ENCODE measurements at regions not wholly inside any gene's neighbourhood (a gene's known extent, or its start where the extent isn't known, plus 50 kb on each side); places are given as distances from the start of the nearest gene placed in this dataset.

DNA sequence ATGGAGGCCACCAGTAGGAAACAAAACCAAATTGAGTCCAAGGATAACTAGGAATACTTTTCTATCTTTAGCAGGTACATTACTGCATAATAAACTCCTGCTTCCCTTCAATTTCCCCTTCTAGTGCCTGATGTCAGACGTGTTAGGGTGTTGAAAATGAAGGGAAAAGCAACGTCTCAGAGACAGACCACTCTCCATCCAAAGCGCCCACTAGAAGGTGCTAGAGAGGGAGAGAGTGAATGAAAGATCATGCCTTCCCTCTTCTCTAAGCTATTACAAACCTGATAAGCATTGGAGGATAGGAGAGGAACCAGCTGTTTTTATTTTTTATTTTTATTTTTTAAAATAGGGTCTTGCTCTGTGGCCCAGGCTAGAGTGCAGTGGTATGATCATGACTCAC, 64.1 kb downstream of the ZNF641 start:
- peak; percentile 23; the same call in 1 of the 2 replicates for TF ChIP-seq RAD21 (IDR thresholded peaks at IDR 0.05; ENCODE audit: low read depth)
- TF ChIP-seq, protein P1, sequence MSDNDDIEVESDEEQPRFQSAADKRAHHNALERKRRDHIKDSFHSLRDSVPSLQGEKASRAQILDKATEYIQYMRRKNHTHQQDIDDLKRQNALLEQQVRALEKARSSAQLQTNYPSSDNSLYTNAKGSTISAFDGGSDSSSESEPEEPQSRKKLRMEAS (IDR thresholded peaks at IDR 0.05) = no peak

DNA sequence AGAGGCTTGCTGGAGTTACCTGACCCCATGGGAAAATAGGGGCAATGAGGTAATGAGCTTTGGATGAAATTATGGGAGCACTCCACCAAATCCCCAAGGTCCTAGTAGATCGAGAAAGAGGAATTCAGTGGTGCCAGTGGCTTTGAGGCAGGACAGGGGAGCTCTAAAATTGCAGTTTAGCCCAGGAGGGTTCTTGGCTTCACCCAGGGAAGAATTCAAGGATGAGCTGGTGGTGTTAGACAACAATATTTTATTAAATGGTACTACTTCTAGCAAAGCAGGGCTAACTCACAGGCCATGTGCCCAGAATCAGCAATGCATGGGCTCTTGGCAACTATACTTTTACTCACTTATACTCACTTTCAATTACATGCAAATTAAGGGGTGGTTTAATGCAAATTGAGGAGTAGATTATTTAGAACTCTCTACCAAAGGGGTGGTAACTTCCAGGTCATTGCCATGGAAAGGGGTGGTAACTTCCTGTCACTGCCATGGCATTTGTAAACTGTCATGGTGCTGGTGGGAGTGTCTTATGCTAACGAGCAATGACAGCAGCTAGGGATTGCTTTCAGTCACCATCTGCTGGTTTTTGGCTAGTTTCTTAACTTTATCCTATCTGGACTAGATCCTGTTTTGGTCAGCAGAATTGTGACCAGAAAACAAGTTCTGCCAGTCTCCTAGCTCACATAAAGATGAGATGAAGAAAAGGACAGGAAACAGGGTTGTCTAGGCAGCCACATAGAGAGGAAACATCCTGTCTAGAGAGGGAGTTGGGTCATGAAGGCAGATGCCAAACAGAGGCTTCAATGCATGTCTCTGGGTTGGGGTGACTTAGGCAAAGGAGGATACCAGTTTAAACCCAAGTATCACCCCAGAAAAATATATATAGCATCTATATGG, 64.7 kb downstream of the ZNF641 start:
- TF ChIP-seq YY1 (IDR thresholded peaks at IDR 0.05; ENCODE audit: low read depth) (no peak), TCF12 (IDR thresholded peaks at IDR 0.05; ENCODE audit: low read depth) (no peak), TAF1 (IDR thresholded peaks at IDR 0.05; ENCODE audit: low read depth) (no peak), EP300 (IDR thresholded peaks at IDR 0.05; ENCODE audit: borderline replicate concordance) (no peak), ZBTB7A (IDR thresholded peaks at IDR 0.05; ENCODE audit: low read depth) (no peak), CREB1 (IDR thresholded peaks at IDR 0.05; ENCODE audit: low read depth) (no peak), TEAD4 (IDR thresholded peaks at IDR 0.05) (no peak)
- TF ChIP-seq, protein P1 (IDR thresholded peaks at IDR 0.05) = no peak

DNA sequence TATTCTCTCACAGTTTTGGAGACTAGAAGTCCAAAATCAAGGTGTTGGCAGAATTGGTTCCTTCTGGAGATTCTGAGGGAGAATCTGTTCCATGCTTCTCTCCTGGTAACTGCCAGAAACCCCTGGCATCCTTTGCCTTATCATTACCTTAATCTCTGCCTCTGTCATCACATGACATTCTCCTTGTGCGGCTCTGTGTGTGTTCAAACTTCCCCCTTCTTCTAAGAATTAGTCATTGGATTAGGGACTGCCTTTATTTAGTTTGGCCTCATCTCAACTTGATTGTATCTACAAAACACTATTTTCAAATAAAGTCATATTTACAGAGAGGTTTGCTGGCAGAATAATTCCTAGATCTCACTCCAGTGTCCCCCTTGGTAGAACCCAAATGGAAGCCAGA, 68.9 kb downstream of the ZNF641 start:
- no peak for TF ChIP-seq YY1 (IDR thresholded peaks at IDR 0.05; ENCODE audit: low read depth)
- TF ChIP-seq CEBPB (IDR thresholded peaks at IDR 0.05) = no peak
- TF ChIP-seq NFIC (IDR thresholded peaks at IDR 0.05) = no peak
- TF ChIP-seq, protein P1 (IDR thresholded peaks at IDR 0.05) = no peak
- no peak for TF ChIP-seq TAF1 (IDR thresholded peaks at IDR 0.05; ENCODE audit: low read depth)
- TF ChIP-seq FOXM1 (IDR thresholded peaks at IDR 0.05; ENCODE audit: borderline replicate concordance, low read depth) = no peak
- TF ChIP-seq RAD21 (IDR thresholded peaks at IDR 0.05; ENCODE audit: low read depth) = no peak
- TF ChIP-seq ZBTB7A (IDR thresholded peaks at IDR 0.05; ENCODE audit: low read depth) = no peak

- TF ChIP-seq CEBPB (IDR thresholded peaks at IDR 0.05) (no peak), TAF1 (IDR thresholded peaks at IDR 0.05; ENCODE audit: low read depth) (no peak), FOXM1 (IDR thresholded peaks at IDR 0.05; ENCODE audit: borderline replicate concordance, low read depth) (no peak), YY1 (IDR thresholded peaks at IDR 0.05; ENCODE audit: low read depth) (no peak), CREB1 (IDR thresholded peaks at IDR 0.05; ENCODE audit: low read depth) (no peak), NFIC (IDR thresholded peaks at IDR 0.05) (no peak), RAD21 (IDR thresholded peaks at IDR 0.05; ENCODE audit: low read depth) (no peak), EGR1 (IDR thresholded peaks at IDR 0.05) (no peak)
- TF ChIP-seq, protein P1 (IDR thresholded peaks at IDR 0.05) = no peak
- TF ChIP-seq, protein P2, sequence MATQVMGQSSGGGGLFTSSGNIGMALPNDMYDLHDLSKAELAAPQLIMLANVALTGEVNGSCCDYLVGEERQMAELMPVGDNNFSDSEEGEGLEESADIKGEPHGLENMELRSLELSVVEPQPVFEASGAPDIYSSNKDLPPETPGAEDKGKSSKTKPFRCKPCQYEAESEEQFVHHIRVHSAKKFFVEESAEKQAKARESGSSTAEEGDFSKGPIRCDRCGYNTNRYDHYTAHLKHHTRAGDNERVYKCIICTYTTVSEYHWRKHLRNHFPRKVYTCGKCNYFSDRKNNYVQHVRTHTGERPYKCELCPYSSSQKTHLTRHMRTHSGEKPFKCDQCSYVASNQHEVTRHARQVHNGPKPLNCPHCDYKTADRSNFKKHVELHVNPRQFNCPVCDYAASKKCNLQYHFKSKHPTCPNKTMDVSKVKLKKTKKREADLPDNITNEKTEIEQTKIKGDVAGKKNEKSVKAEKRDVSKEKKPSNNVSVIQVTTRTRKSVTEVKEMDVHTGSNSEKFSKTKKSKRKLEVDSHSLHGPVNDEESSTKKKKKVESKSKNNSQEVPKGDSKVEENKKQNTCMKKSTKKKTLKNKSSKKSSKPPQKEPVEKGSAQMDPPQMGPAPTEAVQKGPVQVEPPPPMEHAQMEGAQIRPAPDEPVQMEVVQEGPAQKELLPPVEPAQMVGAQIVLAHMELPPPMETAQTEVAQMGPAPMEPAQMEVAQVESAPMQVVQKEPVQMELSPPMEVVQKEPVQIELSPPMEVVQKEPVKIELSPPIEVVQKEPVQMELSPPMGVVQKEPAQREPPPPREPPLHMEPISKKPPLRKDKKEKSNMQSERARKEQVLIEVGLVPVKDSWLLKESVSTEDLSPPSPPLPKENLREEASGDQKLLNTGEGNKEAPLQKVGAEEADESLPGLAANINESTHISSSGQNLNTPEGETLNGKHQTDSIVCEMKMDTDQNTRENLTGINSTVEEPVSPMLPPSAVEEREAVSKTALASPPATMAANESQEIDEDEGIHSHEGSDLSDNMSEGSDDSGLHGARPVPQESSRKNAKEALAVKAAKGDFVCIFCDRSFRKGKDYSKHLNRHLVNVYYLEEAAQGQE (IDR thresholded peaks at IDR 0.05; ENCODE audit: low read depth) = no peak
These were observed 70.1 kb downstream of the ZNF641 start for GRCh38 chr12:48280572-48280971.

- TF ChIP-seq CEBPB (IDR thresholded peaks at IDR 0.05) (no peak), TEAD4 (IDR thresholded peaks at IDR 0.05) (no peak), TAF1 (IDR thresholded peaks at IDR 0.05; ENCODE audit: low read depth) (no peak), CREB1 (IDR thresholded peaks at IDR 0.05; ENCODE audit: low read depth) (no peak), TCF12 (IDR thresholded peaks at IDR 0.05; ENCODE audit: low read depth) (no peak), RAD21 (IDR thresholded peaks at IDR 0.05; ENCODE audit: low read depth) (no peak), YY1 (IDR thresholded peaks at IDR 0.05; ENCODE audit: low read depth) (no peak), NFIC (IDR thresholded peaks at IDR 0.05) (no peak)
These were observed 71.1 kb downstream of the ZNF641 start for GRCh38 chr12:48279601-48280000.

GRCh38 chr12:48279101-48279500, 71.6 kb downstream of the ZNF641 start:
- TF ChIP-seq NFIC (IDR thresholded peaks at IDR 0.05) (no peak), TEAD4 (IDR thresholded peaks at IDR 0.05) (no peak), CREB1 (IDR thresholded peaks at IDR 0.05; ENCODE audit: low read depth) (no peak), RAD21 (IDR thresholded peaks at IDR 0.05; ENCODE audit: low read depth) (no peak), TCF12 (IDR thresholded peaks at IDR 0.05; ENCODE audit: low read depth) (no peak), YY1 (IDR thresholded peaks at IDR 0.05; ENCODE audit: low read depth) (no peak), FOXM1 (IDR thresholded peaks at IDR 0.05; ENCODE audit: borderline replicate concordance, low read depth) (no peak), TAF1 (IDR thresholded peaks at IDR 0.05; ENCODE audit: low read depth) (no peak), EP300 (IDR thresholded peaks at IDR 0.05; ENCODE audit: borderline replicate concordance) (no peak), CEBPB (IDR thresholded peaks at IDR 0.05) (no peak), EGR1 (IDR thresholded peaks at IDR 0.05) (no peak), ZBTB7A (IDR thresholded peaks at IDR 0.05; ENCODE audit: low read depth) (no peak)
- TF ChIP-seq, protein P1 (IDR thresholded peaks at IDR 0.05) = no peak
- TF ChIP-seq, protein P3, sequence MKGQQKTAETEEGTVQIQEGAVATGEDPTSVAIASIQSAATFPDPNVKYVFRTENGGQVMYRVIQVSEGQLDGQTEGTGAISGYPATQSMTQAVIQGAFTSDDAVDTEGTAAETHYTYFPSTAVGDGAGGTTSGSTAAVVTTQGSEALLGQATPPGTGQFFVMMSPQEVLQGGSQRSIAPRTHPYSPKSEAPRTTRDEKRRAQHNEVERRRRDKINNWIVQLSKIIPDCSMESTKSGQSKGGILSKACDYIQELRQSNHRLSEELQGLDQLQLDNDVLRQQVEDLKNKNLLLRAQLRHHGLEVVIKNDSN (IDR thresholded peaks at IDR 0.05) = no peak
- TF ChIP-seq, protein P2 (IDR thresholded peaks at IDR 0.05; ENCODE audit: low read depth) = no peak
